ENCODE measurements at regions not wholly inside any gene's neighbourhood (a gene's known extent, or its start where the extent isn't known, plus 50 kb on each side); places are given as distances from the start of the nearest gene placed in this dataset.

- no peak for DNase-seq (ENCODE audit: low spot score)
Measured at GRCh38 chr3:153657046-153657445, 464.1 kb upstream of the ARHGEF26 start.

GRCh38 chr3:153657461-153657860 is 463.7 kb upstream of the ARHGEF26 start:
- no peak for DNase-seq (ENCODE audit: low spot score)

- DNase-seq (ENCODE audit: low spot score): peak; percentile 31
Measured at GRCh38 chr3:153658136-153658535, 463.1 kb upstream of the ARHGEF26 start.

- DNase-seq (ENCODE audit: low spot score): no peak
Measured at GRCh38 chr3:153666991-153667740, 454.0 kb upstream of the ARHGEF26 start.

- no peak for DNase-seq (ENCODE audit: low spot score)
Measured at GRCh38 chr3:153669527-153669926, 451.7 kb upstream of the ARHGEF26 start.

GRCh38 chr3:153670577-153670976 is 450.6 kb upstream of the ARHGEF26 start:
- no peak for DNase-seq (ENCODE audit: low spot score)

- no peak for DNase-seq (ENCODE audit: low spot score)
Measured at GRCh38 chr3:153673853-153674252, 447.3 kb upstream of the ARHGEF26 start.

- no peak for DNase-seq (ENCODE audit: low spot score)
Measured at GRCh38 chr3:153679714-153680113, 441.5 kb upstream of the ARHGEF26 start.

GRCh38 chr3:153680526-153680925 is 440.7 kb upstream of the ARHGEF26 start:
- no peak for DNase-seq (ENCODE audit: low spot score)

GRCh38 chr3:153681057-153681456 is 440.1 kb upstream of the ARHGEF26 start:
- DNase-seq (ENCODE audit: low spot score): no peak

- DNase-seq (ENCODE audit: low spot score): no peak
Measured at GRCh38 chr3:153688301-153689120, 432.7 kb upstream of the ARHGEF26 start.

GRCh38 chr3:153693207-153693606 is 428.0 kb upstream of the ARHGEF26 start:
- no peak for DNase-seq (ENCODE audit: low spot score)

GRCh38 chr3:153702106-153702505 is 419.1 kb upstream of the ARHGEF26 start:
- DNase-seq (ENCODE audit: low spot score): no peak

GRCh38 chr3:153704115-153704514 is 417.1 kb upstream of the ARHGEF26 start:
- no peak for DNase-seq (ENCODE audit: low spot score)

- no peak for DNase-seq (ENCODE audit: low spot score)
Measured at GRCh38 chr3:153706706-153707105, 414.5 kb upstream of the ARHGEF26 start.

GRCh38 chr3:153714016-153714415 is 407.2 kb upstream of the ARHGEF26 start:
- no peak for DNase-seq (ENCODE audit: low spot score)

GRCh38 chr3:153714588-153715290 is 406.5 kb upstream of the ARHGEF26 start:
- no peak for DNase-seq (ENCODE audit: low spot score)

- DNase-seq (ENCODE audit: low spot score): no peak
Measured at GRCh38 chr3:153722157-153722556, 399.0 kb upstream of the ARHGEF26 start.

GRCh38 chr3:153731071-153731470 is 390.1 kb upstream of the ARHGEF26 start:
- no peak for DNase-seq (ENCODE audit: low spot score)

GRCh38 chr3:153734777-153735551 is 386.2 kb upstream of the ARHGEF26 start:
- peak; percentile 13 for DNase-seq (ENCODE audit: low spot score)

GRCh38 chr3:153740109-153740508 is 381.1 kb upstream of the ARHGEF26 start:
- no peak for DNase-seq (ENCODE audit: low spot score)

- no peak for DNase-seq (ENCODE audit: low spot score)
Measured at GRCh38 chr3:153744889-153745288, 376.3 kb upstream of the ARHGEF26 start.
